Left renal cortex interstitium (tissue), 4 donors: ENCODE measurements at regions not wholly inside any gene's neighbourhood (a gene's known extent, or its start where the extent isn't known, plus 50 kb on each side); places are given as distances from the start of the nearest gene placed in this dataset.

ENCODE experiments used
- DNase-seq, 4 donors: peaks; one replicate each; pipeline ENCODE4 v3.0.0-alpha.2; 2013; ENCODE audit warnings: low read depth in 4 of 4, low spot score in 2 of 4, missing footprints in 1 of 4

GRCh38 chr9:71384343-71384742 lies 262.9 kb upstream of the TRPM3 start:
- no peak for DNase-seq

- DNase-seq = no peak
Observed at GRCh38 chr9:71383308-71383940, 262.0 kb upstream of the TRPM3 start.

GRCh38 chr9:71368157-71368556 lies 246.7 kb upstream of the TRPM3 start:
- DNase-seq = no peak

GRCh38 chr9:71364186-71364955 lies 242.9 kb upstream of the TRPM3 start:
- DNase-seq = no peak

- DNase-seq = no peak
Observed at GRCh38 chr9:71363286-71363961, 242.0 kb upstream of the TRPM3 start.

GRCh38 chr9:71361357-71361756 lies 239.9 kb upstream of the TRPM3 start:
- DNase-seq = no peak

GRCh38 chr9:71357346-71357745 lies 235.9 kb upstream of the TRPM3 start:
- no peak for DNase-seq

GRCh38 chr9:71355884-71356283 lies 234.5 kb upstream of the TRPM3 start:
- no peak for DNase-seq

- DNase-seq = no peak
Observed at GRCh38 chr9:71353720-71354119, 232.3 kb upstream of the TRPM3 start.

- DNase-seq = no peak
Observed at GRCh38 chr9:71352837-71353236, 231.4 kb upstream of the TRPM3 start.

GRCh38 chr9:71349218-71349617 lies 227.8 kb upstream of the TRPM3 start:
- DNase-seq = no peak

GRCh38 chr9:71333321-71333720 lies 211.9 kb upstream of the TRPM3 start:
- DNase-seq = no peak

GRCh38 chr9:71331603-71332002 lies 210.2 kb upstream of the TRPM3 start:
- no peak for DNase-seq

- DNase-seq = no peak
Observed at GRCh38 chr9:71329873-71330272, 208.5 kb upstream of the TRPM3 start.

GRCh38 chr9:71326360-71326759 lies 204.9 kb upstream of the TRPM3 start:
- DNase-seq = no peak

GRCh38 chr9:71323357-71323756 lies 201.9 kb upstream of the TRPM3 start:
- DNase-seq = no peak

GRCh38 chr9:71322311-71322710 lies 200.9 kb upstream of the TRPM3 start:
- no peak for DNase-seq

GRCh38 chr9:71308454-71308853 lies 187.0 kb upstream of the TRPM3 start:
- DNase-seq = no peak

GRCh38 chr9:71306134-71306533 lies 184.7 kb upstream of the TRPM3 start:
- no peak for DNase-seq

GRCh38 chr9:71303351-71303750 lies 181.9 kb upstream of the TRPM3 start:
- DNase-seq = no peak

GRCh38 chr9:71302776-71303175 lies 181.4 kb upstream of the TRPM3 start:
- no peak for DNase-seq

GRCh38 chr9:71295928-71296327 lies 174.5 kb upstream of the TRPM3 start:
- no peak for DNase-seq
